Endothelial cell of umbilical vein (primary cell): ENCODE measurements at regions not wholly inside any gene's neighbourhood (a gene's known extent, or its start where the extent isn't known, plus 50 kb on each side); places are given as distances from the start of the nearest gene placed in this dataset.
"Not testable (repeated sequence)": the region's sequence is repeated elsewhere in the genome, so short reads cannot be mapped to it uniquely, and the experiment has no call there.

ENCODE experiments used
- EZH2 ChIP-seq: IDR thresholded peaks from 2 replicates; pipeline ENCODE4 v1.6.1; 2012; ENCODE audit warnings: borderline replicate concordance, low read depth, mild to moderate bottlenecking, moderate library complexity, low read length, inconsistent platforms; ENCODE audit not compliant: severe bottlenecking
- FOS ChIP-seq: IDR thresholded peaks from 2 replicates; pipeline ENCODE4 v1.6.1; 2011; ENCODE audit warnings: mild to moderate bottlenecking, low read length, moderate library complexity, borderline replicate concordance; ENCODE audit not compliant: insufficient read depth
- GATA2 ChIP-seq: IDR thresholded peaks from 2 replicates; pipeline ENCODE4 v1.7.0; 2011; ENCODE audit warnings: low read depth, mild to moderate bottlenecking, moderate library complexity, mixed read lengths, low read length; ENCODE audit not compliant: insufficient read length, insufficient read depth
- MYC ChIP-seq: IDR thresholded peaks from one replicate; pipeline ENCODE4 v1.6.1; 2011; ENCODE audit warnings: mild to moderate bottlenecking, low read depth, low read length
- POLR2A ChIP-seq: IDR thresholded peaks from 2 replicates; pipeline ENCODE4 v1.6.1; 2012; ENCODE audit warnings: low read depth, mild to moderate bottlenecking, control low read depth, low read length
- POLR2AphosphoS5 ChIP-seq: IDR thresholded peaks from 2 replicates; pipeline ENCODE4 v1.6.1; 2012; ENCODE audit warnings: low read depth, mild to moderate bottlenecking, control low read depth, low read length, moderate library complexity; ENCODE audit not compliant: insufficient read depth
- TF ChIP-seq, protein P1 (sequence below), 2 donors: IDR thresholded peaks; 1 replicate in 1 of 2; 2 replicates in 1 of 2; pipeline ENCODE4 v1.5.1; 2011; ENCODE audit warnings: low read length in 2 of 2, mild to moderate bottlenecking in 2 of 2, moderate library complexity in 2 of 2, control low read depth in 1 of 2, inconsistent platforms in 1 of 2, low read depth in 1 of 2; ENCODE audit not compliant: insufficient read depth in 1 of 2; ENCODE audit errors: extremely low read depth in 1 of 2

DNA sequence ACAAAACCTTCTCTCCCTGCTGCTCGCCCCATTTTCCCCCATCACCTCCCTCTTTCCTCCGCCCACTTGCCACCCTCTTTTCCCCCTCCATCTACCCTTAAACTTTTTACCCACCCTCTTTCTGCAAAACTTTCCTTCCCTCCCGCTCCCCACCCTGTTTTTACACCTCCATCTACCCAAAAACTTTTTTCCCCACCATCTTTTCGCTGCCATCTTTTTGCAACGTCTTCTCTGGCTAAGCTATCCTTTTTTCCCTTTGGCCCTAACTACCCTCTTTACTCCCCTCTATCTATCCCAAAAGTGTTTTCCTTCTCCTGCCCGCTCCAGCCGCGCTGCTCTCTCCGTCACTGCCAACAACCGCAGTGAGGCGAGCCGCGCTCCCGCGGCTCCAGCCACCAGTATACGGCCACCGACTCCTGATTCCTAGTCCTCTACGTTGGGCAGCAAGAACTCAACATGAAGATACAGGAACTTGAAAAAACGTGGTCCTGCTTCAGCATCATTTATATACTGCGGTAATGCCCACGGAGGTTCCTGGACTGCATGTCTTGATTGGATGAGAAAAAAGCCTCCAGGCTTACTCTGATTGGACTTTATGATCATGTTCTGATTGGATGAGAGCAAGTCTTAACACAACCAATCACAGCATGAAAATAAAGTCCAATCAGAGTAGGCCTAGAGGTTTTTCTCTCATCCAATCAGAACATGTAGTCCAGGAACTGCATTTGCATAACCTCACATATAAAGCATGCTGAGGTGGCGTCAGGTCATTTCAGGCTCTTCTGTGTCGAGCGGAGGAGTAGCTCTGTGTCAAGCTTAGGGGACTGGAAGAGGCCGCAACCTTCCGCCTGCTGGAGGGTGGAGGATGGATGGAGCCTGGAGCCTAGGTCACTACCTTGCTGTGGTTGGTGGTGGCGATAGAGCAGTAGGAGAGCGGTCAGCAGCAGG is 79.9 kb upstream of the KCNJ18 start:
- TF ChIP-seq, protein P1, sequence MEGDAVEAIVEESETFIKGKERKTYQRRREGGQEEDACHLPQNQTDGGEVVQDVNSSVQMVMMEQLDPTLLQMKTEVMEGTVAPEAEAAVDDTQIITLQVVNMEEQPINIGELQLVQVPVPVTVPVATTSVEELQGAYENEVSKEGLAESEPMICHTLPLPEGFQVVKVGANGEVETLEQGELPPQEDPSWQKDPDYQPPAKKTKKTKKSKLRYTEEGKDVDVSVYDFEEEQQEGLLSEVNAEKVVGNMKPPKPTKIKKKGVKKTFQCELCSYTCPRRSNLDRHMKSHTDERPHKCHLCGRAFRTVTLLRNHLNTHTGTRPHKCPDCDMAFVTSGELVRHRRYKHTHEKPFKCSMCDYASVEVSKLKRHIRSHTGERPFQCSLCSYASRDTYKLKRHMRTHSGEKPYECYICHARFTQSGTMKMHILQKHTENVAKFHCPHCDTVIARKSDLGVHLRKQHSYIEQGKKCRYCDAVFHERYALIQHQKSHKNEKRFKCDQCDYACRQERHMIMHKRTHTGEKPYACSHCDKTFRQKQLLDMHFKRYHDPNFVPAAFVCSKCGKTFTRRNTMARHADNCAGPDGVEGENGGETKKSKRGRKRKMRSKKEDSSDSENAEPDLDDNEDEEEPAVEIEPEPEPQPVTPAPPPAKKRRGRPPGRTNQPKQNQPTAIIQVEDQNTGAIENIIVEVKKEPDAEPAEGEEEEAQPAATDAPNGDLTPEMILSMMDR (IDR thresholded peaks at IDR 0.05; ENCODE audit: extremely low read depth in 1 of 2, insufficient read depth in 1 of 2, low read depth in 1 of 2, low read length in 2 of 2) = not testable (repeated sequence)
- not testable (repeated sequence) for TF ChIP-seq MYC, EZH2, POLR2A, POLR2AphosphoS5, FOS, GATA2
